Thyroid gland (tissue), 4 donors: ENCODE measurements at regions not wholly inside any gene's neighbourhood (a gene's known extent, or its start where the extent isn't known, plus 50 kb on each side); places are given as distances from the start of the nearest gene placed in this dataset.
"Not testable (repeated sequence)": the region's sequence is repeated elsewhere in the genome, so short reads cannot be mapped to it uniquely, and the experiment has no call there.

ENCODE experiments used
- DNase-seq, 2 donors: peaks; one replicate each; pipeline ENCODE4 v3.0.0-alpha.2; 2019
- H3K27ac ChIP-seq, 3 donors: fragments of 200-600 bp; sonication (generic); 1 replicate in 2 of 3; 2 replicates in 1 of 3; pipeline ENCODE4 v1.5.1; 2016 to 2019; ENCODE audit warnings: mild to moderate bottlenecking in 1 of 3, moderate library complexity in 1 of 3
- H3K27me3 ChIP-seq: fragments of 200-600 bp; sonication (generic); one replicate; pipeline ENCODE4 v1.5.1; 2019
- H3K36me3 ChIP-seq, 2 donors: fragments of 200-600 bp; sonication (generic); one replicate each; pipeline ENCODE4 v1.5.1; 2016 to 2019
- H3K4me1 ChIP-seq, 2 donors: fragments of 200-600 bp; sonication (generic); one replicate each; pipeline ENCODE4 v1.5.1; 2017 to 2019
- H3K4me3 ChIP-seq, 3 donors: fragments of 200-600 bp; sonication (generic); replicated peaks in 1 of 3; 1 replicate in 2 of 3; 2 replicates in 1 of 3; pipeline ENCODE4 v1.5.1; 2016; ENCODE audit warnings: mild to moderate bottlenecking in 1 of 3
- H3K9me3 ChIP-seq: fragments of 200-600 bp; sonication (generic); one replicate; pipeline ENCODE4 v1.5.1; 2017
- CTCF ChIP-seq, 6 experiments: fragments of 200-600 bp in 3 of 6; fragments of 450-650 bp in 3 of 6; sonication (generic) in 3 of 6; IDR thresholded peaks; one replicate each; pipeline ENCODE4 v1.5.1; 2016 to 2019; ENCODE audit warnings: antibody characterized with exemption in 6 of 6, mild to moderate bottlenecking in 2 of 6, inconsistent platforms in 1 of 6, moderate library complexity in 1 of 6
- POLR2A ChIP-seq, 2 donors: fragments of 450-650 bp; IDR thresholded peaks; one replicate each; pipeline ENCODE4 v1.6.1; 2017; ENCODE audit warnings: antibody characterized with exemption in 2 of 2, mild to moderate bottlenecking in 2 of 2, moderate library complexity in 1 of 2
- WGBS, 2 donors: methylation state at CpG; one replicate each; pipeline ENCODE4 v1.1.5; 2017; 5-methylcytosine and 5-hydroxymethylcytosine counted together
- intact Hi-C: fragments of 100-400 bp; cut with DNase I; formaldehyde crosslinking; loops from one replicate; pipeline ENCODE4 v1.15.1; 2023

GRCh38 chr10:64682043-64682442 is 1160.8 kb downstream of the REEP3 start:
- no peaks in the 10 kb centered on the region for H3K4me1 ChIP-seq
- intact Hi-C loops = no loop called here
- no peaks in the 10 kb centered on the region for H3K36me3 ChIP-seq
- TF ChIP-seq POLR2A (IDR thresholded peaks at IDR 0.05) = no peak
- no peak for TF ChIP-seq CTCF (IDR thresholded peaks at IDR 0.05)
- DNase-seq = no peak
- H3K27me3 ChIP-seq = no peaks in the 10 kb centered on the region
- H3K27ac ChIP-seq = no peak overlapping the region
- H3K9me3 ChIP-seq = no peaks in the 10 kb centered on the region
- 93 to 97% methylated on average over 3 of the region's 3 CpGs for WGBS, 2 donors
- H3K4me3 ChIP-seq = no peak overlapping the region

- H3K9me3 ChIP-seq = no peaks in the 10 kb centered on the region
- WGBS, 2 donors = 72 to 77% methylated on average over 3 of the region's 3 CpGs
- no peak overlapping the region for H3K27ac ChIP-seq
- H3K4me3 ChIP-seq = no peak overlapping the region
- H3K36me3 ChIP-seq = no peaks in the 10 kb centered on the region
- DNase-seq = no peak
- H3K27me3 ChIP-seq = no peaks in the 10 kb centered on the region
- intact Hi-C loops = no loop called here
- TF ChIP-seq POLR2A (IDR thresholded peaks at IDR 0.05) (no peak), CTCF (IDR thresholded peaks at IDR 0.05) (no peak)
- H3K4me1 ChIP-seq = no peaks in the 10 kb centered on the region
These were observed 1169.0 kb downstream of the REEP3 start for GRCh38 chr10:64690194-64690593.

GRCh38 chr10:64699244-64699643 is 1178.0 kb downstream of the REEP3 start:
- H3K27me3 ChIP-seq = no peaks in the 10 kb centered on the region
- 66 to 68% methylated on average over 3 of the region's 3 CpGs for WGBS, 2 donors
- H3K36me3 ChIP-seq = no peaks in the 10 kb centered on the region
- TF ChIP-seq CTCF (IDR thresholded peaks at IDR 0.05) (no peak), POLR2A (IDR thresholded peaks at IDR 0.05) (no peak)
- DNase-seq = no peak
- intact Hi-C loops = no loop called here
- no peaks in the 10 kb centered on the region for H3K4me1 ChIP-seq
- H3K9me3 ChIP-seq = no peaks in the 10 kb centered on the region
- H3K4me3 ChIP-seq = no peak overlapping the region
- no peak overlapping the region for H3K27ac ChIP-seq

- intact Hi-C loops, H3K36me3 ChIP-seq, DNase-seq, H3K9me3 ChIP-seq, H3K4me1 ChIP-seq, H3K27me3 ChIP-seq, H3K4me3 ChIP-seq, H3K27ac ChIP-seq: not testable (repeated sequence)
- 68 to 72% methylated on average over 3 of the region's 3 CpGs for WGBS, 2 donors
These were observed 1180.9 kb downstream of the REEP3 start for GRCh38 chr10:64702086-64702485.

GRCh38 chr10:64708884-64709681 is 1187.9 kb downstream of the REEP3 start:
- 93 to 95% methylated on average over 3 of the region's 3 CpGs for WGBS, 2 donors
- H3K4me3 ChIP-seq = no peak overlapping the region
- H3K27me3 ChIP-seq = no peaks in the 10 kb centered on the region
- no peak for TF ChIP-seq POLR2A (IDR thresholded peaks at IDR 0.05)
- DNase-seq = no peak
- H3K36me3 ChIP-seq = no peaks in the 10 kb centered on the region
- intact Hi-C loops = no loop called here
- H3K27ac ChIP-seq = no peak overlapping the region
- H3K4me1 ChIP-seq = no peaks in the 10 kb centered on the region
- H3K9me3 ChIP-seq = no peaks in the 10 kb centered on the region

- DNase-seq = no peak
- intact Hi-C loops = no loop called here
- no peaks in the 10 kb centered on the region for H3K27me3 ChIP-seq
- no peak overlapping the region for H3K4me3 ChIP-seq
- TF ChIP-seq POLR2A (IDR thresholded peaks at IDR 0.05) (no peak), CTCF (IDR thresholded peaks at IDR 0.05) (no peak)
- no peaks in the 10 kb centered on the region for H3K36me3 ChIP-seq
- H3K9me3 ChIP-seq = no peaks in the 10 kb centered on the region
- no peak overlapping the region for H3K27ac ChIP-seq
- H3K4me1 ChIP-seq = no peaks in the 10 kb centered on the region
These were observed 1205.3 kb downstream of the REEP3 start for GRCh38 chr10:64726466-64726865.
